ENCODE measurements at regions not wholly inside any gene's neighbourhood (a gene's known extent, or its start where the extent isn't known, plus 50 kb on each side); places are given as distances from the start of the nearest gene placed in this dataset.

DNA sequence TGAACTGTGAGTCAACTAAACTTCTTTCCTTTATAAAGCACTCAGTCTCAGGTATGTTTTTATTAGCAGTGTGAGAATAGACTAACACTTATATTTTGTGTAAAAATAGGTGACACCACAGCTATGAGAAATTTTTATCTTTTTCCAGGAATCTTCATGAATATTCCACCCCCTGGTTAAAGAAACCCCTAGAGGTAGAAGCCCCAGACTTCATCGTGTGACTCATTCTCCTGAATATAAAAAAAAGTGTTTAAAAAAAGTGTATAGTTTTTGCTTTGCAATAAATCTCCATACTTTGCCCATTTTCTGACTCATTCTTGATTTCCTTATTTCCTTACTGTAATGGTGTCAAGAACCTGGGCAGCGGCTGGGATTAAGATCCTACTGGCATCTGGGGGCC is 667.6 kb upstream of the CELF2 start:
- Mint-ChIP-seq H3K27ac (no peak overlapping the region), H3K4me3 (no peak overlapping the region), H3K36me3 (no peaks in the 10 kb centered on the region), H3K27me3 (no peaks in the 10 kb centered on the region), H3K4me1 (no peaks in the 10 kb centered on the region), H3K9me3 (no peaks in the 10 kb centered on the region)
- no peak for DNase-seq (ENCODE audit: low spot score in 2 of 2)
- ATAC-seq (ENCODE audit: low read depth) = no peak

DNA sequence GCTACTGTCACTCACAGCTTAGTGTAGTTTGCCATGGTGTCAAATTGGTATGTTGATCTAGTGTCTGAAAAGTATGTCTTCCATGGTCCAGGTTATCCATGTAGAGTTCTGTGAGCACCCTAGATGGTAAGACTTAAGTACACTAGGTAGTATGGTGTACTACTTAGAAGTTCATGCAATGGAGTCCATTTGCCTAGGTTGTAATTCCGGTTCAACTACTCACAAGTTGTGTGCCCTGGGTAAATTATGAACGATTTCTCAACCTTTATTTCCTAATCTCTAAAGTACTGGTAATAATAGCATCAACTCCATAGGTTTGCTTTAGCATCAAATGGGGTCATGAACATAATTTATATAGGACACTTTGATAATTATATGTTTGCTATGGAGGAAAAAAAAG is 666.2 kb upstream of the CELF2 start:
- no peak overlapping the region for H3K4me3 Mint-ChIP-seq
- ATAC-seq (ENCODE audit: low read depth) = no peak
- no peaks in the 10 kb centered on the region for H3K36me3 Mint-ChIP-seq
- no peaks in the 10 kb centered on the region for H3K4me1 Mint-ChIP-seq
- H3K27me3 Mint-ChIP-seq = no peaks in the 10 kb centered on the region
- no peaks in the 10 kb centered on the region for H3K9me3 Mint-ChIP-seq
- DNase-seq (ENCODE audit: low spot score in 2 of 2) = no peak
- H3K27ac Mint-ChIP-seq = no peak overlapping the region

DNA sequence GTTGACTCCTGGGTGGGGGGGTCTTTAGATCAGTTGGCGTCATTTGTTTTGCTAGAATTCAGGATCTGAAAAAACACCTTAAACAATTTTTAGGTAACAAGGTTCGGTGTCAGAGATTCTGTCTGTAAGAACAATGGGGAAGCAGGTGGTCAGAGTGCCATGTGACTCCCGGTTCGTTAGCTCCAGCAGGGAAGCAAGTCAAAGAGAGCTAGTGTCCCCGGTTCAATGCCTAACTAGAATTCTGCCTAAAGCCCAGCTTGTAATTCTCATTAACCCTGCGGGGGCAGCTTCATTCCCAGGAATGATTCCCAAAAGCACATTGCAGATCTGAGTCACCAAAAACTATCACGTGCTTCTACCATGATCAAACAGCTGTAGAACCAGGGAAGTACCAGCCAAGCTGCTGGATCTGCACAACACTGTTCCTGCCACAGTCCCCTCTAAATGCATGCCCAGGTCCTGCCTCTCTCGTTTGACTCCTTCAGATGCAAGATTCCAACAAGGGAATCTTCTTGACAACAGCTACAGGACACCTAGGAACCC is 664.3 kb upstream of the CELF2 start:
- Mint-ChIP-seq H3K36me3 (no peaks in the 10 kb centered on the region), H3K4me3 (no peak overlapping the region), H3K27ac (no peak overlapping the region), H3K9me3 (no peaks in the 10 kb centered on the region), H3K27me3 (no peaks in the 10 kb centered on the region), H3K4me1 (no peaks in the 10 kb centered on the region)
- ATAC-seq (ENCODE audit: low read depth) = no peak
- no peak for DNase-seq (ENCODE audit: low spot score in 2 of 2)

DNA sequence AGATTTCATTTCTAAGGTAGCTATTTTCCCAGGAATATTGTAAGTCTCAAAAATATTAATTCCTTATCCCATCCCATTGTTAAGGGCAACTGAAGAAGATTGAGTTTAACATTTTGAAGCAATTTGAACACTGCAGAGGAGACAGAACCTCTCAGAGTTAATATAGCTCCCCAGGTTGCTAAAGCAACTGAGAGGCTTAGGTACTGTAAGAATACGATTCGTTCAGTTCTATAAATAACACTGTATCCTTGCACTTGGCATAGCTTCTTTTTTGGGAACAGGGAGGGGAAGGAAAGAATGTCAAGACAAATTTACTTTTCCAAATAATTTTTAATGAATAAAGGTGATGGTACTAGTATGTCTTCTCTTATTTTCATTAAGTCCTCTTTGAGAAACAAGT is 658.4 kb upstream of the CELF2 start:
- Mint-ChIP-seq H3K27me3 (no peaks in the 10 kb centered on the region), H3K36me3 (no peaks in the 10 kb centered on the region), H3K9me3 (no peaks in the 10 kb centered on the region), H3K27ac (no peak overlapping the region), H3K4me1 (peaks cover 2% of the 10 kb centered on the region), H3K4me3 (no peak overlapping the region)
- DNase-seq (ENCODE audit: low spot score in 2 of 2) (no peak), ATAC-seq (ENCODE audit: low read depth) (no peak)

DNA sequence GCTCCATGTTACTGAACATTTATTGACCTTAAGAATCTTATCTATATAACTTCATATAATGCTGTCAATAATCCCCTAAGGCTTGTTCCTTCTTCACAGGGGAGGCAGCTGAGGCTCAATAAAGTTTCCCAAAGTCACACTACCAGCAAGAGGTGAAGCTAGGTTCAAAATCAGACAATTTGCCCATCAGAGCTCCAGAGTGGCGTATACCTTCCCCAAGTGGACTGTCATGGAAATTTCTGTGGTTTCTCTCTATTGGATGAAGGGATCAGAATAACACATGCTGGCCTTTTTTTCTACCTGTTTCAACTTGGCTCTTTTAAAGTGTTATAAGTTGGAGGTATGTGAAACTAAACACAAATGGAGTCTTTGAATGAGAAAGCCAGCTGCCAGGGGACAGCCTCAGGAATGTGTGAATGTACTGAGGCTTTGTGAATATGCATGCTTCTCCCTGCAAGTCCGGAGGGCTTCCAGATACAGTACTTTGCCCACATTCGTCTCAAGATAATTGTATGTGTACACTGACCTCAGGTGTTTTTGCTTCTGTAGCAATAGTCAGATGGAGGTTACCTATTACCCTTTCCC is 656.3 kb upstream of the CELF2 start:
- Mint-ChIP-seq H3K27ac (no peak overlapping the region), H3K27me3 (no peaks in the 10 kb centered on the region)

DNA sequence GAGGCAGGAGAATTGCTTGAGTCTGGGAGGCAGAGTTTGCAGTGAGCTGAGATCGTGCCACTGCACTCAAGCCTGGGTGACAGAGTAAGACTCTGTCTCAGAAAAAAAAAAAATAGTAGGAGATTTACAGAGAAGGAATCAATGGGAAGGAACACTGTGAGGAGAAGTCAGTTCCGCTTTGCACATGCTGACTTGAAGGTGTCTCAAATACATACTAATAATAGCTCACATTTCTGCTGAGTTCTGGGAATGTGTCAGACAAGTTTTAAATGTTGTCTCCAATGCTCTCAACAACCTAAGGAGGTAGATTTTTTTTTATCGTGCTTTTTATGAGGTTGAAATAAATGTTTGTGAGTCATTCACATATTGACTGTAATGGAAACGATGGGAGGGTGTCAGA is 654.9 kb upstream of the CELF2 start:
- no peak for DNase-seq (ENCODE audit: low spot score in 2 of 2)
- Mint-ChIP-seq H3K36me3 (no peaks in the 10 kb centered on the region), H3K9me3 (no peaks in the 10 kb centered on the region), H3K4me1 (peaks cover 2% of the 10 kb centered on the region), H3K4me3 (no peak overlapping the region), H3K27ac (no peak overlapping the region), H3K27me3 (peaks cover 2% of the 10 kb centered on the region)
- no peak for ATAC-seq (ENCODE audit: low read depth)

More for the DNA sequence above, 656.3 kb upstream of the CELF2 start:
- no peaks in the 10 kb centered on the region for H3K9me3 Mint-ChIP-seq
- ATAC-seq (ENCODE audit: low read depth) = no peak
- no peak overlapping the region for H3K4me3 Mint-ChIP-seq
- DNase-seq (ENCODE audit: low spot score in 2 of 2) = no peak
- H3K36me3 Mint-ChIP-seq = no peaks in the 10 kb centered on the region
- peaks cover 2% of the 10 kb centered on the region for H3K4me1 Mint-ChIP-seq

DNA sequence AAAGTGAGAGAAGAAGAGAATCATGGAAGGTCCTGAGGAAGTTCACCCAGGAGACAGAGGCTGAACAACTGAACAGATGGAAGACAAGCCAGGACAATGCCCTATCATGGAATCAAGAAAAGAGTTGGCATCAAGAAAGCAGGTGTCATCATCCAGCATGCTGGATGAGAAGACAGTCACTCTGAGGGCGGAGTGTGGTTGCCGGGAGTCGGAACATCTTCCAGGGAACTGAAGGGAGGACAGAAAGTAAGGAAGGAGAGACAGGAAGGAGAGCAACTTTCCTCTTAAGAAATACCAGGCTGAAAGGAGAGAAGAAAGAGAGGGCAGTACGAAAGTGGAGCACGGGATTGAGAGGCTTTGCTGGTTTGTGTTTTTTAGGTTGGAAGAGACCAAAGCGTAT is 654.5 kb upstream of the CELF2 start:
- Mint-ChIP-seq H3K36me3 (no peaks in the 10 kb centered on the region), H3K27me3 (peaks cover 2% of the 10 kb centered on the region), H3K4me3 (no peak overlapping the region), H3K27ac (no peak overlapping the region), H3K4me1 (peaks cover 2% of the 10 kb centered on the region), H3K9me3 (no peaks in the 10 kb centered on the region)
- DNase-seq (ENCODE audit: low spot score in 2 of 2) = no peak
- no peak for ATAC-seq (ENCODE audit: low read depth)

DNA sequence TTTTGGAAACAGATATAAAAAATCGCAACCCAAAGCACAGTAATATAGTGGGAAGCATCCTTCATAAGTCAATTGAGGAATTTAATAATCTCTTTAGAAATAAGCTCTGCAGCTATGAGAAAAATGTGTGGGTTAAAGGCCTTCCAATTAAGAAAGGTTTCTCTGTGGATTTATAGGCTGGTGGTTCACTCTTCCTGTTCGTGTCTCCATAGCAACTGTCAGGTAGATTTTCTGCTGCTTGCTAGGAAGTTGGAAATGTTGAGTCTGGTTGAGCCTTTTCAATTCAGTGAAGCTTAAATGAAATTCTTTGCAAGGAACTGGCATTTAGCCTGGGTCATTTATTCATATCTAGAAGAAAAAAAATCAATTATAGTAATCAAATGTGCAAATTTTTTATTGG is 652.8 kb upstream of the CELF2 start:
- Mint-ChIP-seq H3K4me3 (no peak overlapping the region), H3K36me3 (no peaks in the 10 kb centered on the region), H3K9me3 (no peaks in the 10 kb centered on the region), H3K27ac (no peak overlapping the region), H3K27me3 (peaks cover 2% of the 10 kb centered on the region), H3K4me1 (peaks cover 2% of the 10 kb centered on the region)
- DNase-seq (ENCODE audit: low spot score in 2 of 2) = no peak
- ATAC-seq (ENCODE audit: low read depth) = no peak

DNA sequence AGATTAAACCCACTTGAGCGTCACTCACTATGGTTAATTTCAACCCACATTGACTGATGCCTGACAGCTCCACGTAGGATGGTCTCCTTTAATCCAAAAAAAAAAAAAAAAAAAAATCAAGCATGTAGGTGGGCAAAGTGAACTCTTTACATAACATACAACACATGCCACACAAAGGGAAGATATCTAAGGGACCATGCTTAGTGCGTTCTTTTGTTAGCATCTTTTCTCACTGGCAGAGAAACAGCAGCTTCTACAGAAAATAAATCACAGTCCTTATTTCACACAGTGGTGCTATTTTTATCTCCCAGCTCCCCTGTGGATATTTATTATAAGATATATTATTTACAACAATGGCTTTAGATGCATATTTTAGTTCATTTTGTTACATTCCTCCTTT is 652.0 kb upstream of the CELF2 start:
- no peak overlapping the region for H3K4me3 Mint-ChIP-seq
- H3K9me3 Mint-ChIP-seq = no peaks in the 10 kb centered on the region
- H3K27ac Mint-ChIP-seq = no peak overlapping the region
- DNase-seq (ENCODE audit: low spot score in 2 of 2) (no peak), ATAC-seq (ENCODE audit: low read depth) (no peak)
- H3K36me3 Mint-ChIP-seq = no peaks in the 10 kb centered on the region
- no peaks in the 10 kb centered on the region for H3K4me1 Mint-ChIP-seq
- peaks cover 2% of the 10 kb centered on the region for H3K27me3 Mint-ChIP-seq

DNA sequence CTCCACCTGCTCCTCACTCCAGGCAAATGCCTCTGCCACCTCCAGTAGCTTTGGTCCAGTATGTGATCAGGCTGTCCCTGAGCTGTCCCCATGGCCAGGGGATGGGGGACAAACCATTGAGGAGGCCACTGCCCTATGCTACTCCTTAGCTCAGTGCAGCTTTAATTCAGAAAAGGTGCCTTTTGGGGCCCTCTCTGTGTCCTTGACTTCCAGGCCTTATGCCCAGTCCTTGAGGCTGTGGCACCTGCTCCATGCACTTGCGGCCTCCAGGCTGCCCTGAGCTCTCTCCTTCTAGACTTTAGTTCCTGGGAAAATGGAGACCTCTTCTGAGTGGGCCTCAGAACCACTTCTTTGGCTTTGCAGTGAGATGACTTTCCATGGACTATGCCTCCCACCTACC is 650.8 kb upstream of the CELF2 start:
- Mint-ChIP-seq H3K27ac (no peak overlapping the region), H3K4me1 (no peaks in the 10 kb centered on the region), H3K36me3 (no peaks in the 10 kb centered on the region), H3K9me3 (no peaks in the 10 kb centered on the region), H3K4me3 (no peak overlapping the region), H3K27me3 (peaks cover 2% of the 10 kb centered on the region)
- ATAC-seq (ENCODE audit: low read depth) = no peak
- no peak for DNase-seq (ENCODE audit: low spot score in 2 of 2)

DNA sequence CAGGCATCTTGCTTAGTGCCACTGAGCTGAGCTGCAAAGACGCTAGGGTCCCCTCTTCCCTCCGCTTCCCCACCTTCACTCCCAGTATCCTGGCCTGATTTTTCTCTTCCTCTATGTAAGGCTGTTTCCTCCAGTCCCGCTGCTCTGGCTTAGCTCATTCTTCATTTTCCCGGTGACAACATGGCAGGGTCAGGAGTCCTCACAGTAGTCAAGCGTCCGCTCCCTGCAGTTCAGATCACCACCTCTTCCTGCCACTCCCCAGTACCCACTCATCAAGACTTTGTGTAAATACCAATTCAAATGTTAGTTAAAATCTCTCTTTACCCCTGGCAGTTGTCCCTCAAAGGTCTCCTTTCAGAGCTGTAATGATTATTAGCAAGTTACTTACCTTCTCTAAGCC is 650.4 kb upstream of the CELF2 start:
- no peaks in the 10 kb centered on the region for H3K9me3 Mint-ChIP-seq
- H3K36me3 Mint-ChIP-seq = no peaks in the 10 kb centered on the region
- no peak for ATAC-seq (ENCODE audit: low read depth)
- DNase-seq (ENCODE audit: low spot score in 2 of 2) = no peak
- H3K4me3 Mint-ChIP-seq = no peak overlapping the region
- H3K4me1 Mint-ChIP-seq = no peaks in the 10 kb centered on the region
- peaks cover 2% of the 10 kb centered on the region for H3K27me3 Mint-ChIP-seq
- H3K27ac Mint-ChIP-seq = no peak overlapping the region

DNA sequence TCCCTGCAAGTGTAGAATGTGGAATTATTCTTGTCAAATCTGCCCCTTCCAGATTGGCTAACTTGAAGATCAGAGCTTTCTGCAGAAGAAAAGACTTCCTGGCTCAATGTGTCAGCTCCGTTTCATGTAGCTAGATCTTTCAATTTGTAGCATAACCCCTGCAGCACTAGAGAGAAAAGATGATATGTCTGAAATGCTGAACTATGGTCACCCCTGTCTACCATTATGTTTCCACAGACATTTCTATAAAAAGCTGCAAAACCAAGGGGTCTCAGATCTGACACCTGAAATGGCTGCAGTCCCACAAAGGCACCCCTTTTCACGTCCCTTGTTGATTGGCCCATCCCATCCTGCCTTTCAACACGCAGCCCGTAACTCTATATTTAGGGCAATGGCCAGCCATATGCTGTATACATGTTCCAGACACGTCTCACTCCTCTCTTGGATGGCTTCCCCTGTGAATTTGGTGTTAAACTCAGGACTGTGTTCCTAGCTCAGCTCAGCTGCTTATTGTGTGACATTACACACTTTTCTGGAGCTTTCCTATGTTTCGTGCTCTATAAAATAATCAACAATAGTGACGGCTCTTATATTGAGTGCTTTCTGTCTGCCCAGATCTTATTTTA is 648.6 kb upstream of the CELF2 start:
- Mint-ChIP-seq H3K36me3 (peaks cover 2% of the 10 kb centered on the region), H3K4me1 (no peaks in the 10 kb centered on the region), H3K9me3 (peaks cover 4% of the 10 kb centered on the region)

DNA sequence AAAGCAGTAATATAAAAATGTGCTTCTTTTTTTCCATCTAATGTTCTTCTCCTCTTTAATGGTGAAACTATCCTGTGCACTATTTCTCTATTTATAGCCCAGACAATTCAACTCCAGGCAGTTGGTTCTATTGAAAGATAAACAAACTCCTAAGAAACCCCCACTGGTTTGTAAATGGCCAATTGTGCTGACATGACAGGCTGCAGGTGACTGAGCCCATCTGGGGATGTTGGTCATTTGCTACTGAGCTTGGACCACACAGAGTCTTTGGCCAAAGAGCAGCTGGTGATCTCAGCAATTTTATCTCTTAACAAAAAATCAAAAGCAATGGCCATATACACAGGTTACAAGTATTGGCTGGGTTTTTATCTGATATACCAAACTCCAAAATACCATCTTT is 631.8 kb upstream of the CELF2 start:
- no peak for DNase-seq (ENCODE audit: low spot score in 2 of 2)
- no peaks in the 10 kb centered on the region for H3K27me3 Mint-ChIP-seq
- H3K4me1 Mint-ChIP-seq = no peaks in the 10 kb centered on the region
- no peaks in the 10 kb centered on the region for H3K36me3 Mint-ChIP-seq
- H3K4me3 Mint-ChIP-seq = no peak overlapping the region
- ATAC-seq (ENCODE audit: low read depth) = no peak
- no peak overlapping the region for H3K27ac Mint-ChIP-seq
- peaks cover 1% of the 10 kb centered on the region for H3K9me3 Mint-ChIP-seq

More for the DNA sequence above, 648.6 kb upstream of the CELF2 start:
- Mint-ChIP-seq H3K27ac (no peak overlapping the region), H3K4me3 (no peak overlapping the region), H3K27me3 (peaks cover 2% of the 10 kb centered on the region)
- ATAC-seq (ENCODE audit: low read depth) (no peak), DNase-seq (ENCODE audit: low spot score in 2 of 2) (no peak)

DNA sequence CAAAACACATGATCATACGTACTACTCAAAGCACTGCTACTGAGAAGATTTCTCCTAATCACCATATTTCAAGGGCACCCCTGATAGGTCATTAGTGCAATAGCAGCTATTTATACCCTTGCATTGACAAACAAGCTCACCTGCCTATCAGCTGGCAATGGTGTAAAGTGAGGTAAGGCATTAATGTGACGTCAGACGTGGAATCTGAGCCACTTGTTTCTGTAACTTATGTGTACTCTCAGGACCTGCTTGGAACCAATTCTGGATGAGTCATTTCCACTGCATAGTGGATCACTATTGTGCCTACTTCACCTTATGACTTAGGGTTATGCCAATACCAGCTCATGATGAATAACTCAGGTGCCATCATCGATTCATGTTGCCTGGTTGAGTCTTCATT is 628.5 kb upstream of the CELF2 start:
- no peak overlapping the region for H3K4me3 Mint-ChIP-seq
- H3K27me3 Mint-ChIP-seq = peaks cover 2% of the 10 kb centered on the region
- H3K27ac Mint-ChIP-seq = no peak overlapping the region
- no peaks in the 10 kb centered on the region for H3K36me3 Mint-ChIP-seq
- no peaks in the 10 kb centered on the region for H3K9me3 Mint-ChIP-seq
- H3K4me1 Mint-ChIP-seq = no peaks in the 10 kb centered on the region
- no peak for DNase-seq (ENCODE audit: low spot score in 2 of 2)
- no peak for ATAC-seq (ENCODE audit: low read depth)

DNA sequence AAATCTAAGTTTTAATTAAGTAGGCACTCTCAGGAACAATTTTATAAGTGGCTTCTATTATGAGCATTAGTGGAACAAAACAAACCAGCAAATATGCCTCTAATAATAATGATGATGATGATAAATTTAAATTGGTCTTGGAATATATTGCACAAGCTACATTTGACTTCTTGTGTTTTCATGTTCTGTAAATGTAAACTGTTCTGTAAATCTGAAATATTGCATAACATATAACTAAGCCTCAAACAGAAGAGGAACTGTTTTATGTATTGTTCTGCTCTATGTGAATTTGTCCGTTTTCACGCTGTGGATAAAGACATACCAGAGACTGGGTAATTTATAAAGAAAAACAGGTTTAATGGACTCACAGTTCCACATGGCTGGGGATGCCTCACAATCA is 625.2 kb upstream of the CELF2 start:
- Mint-ChIP-seq H3K9me3 (no peaks in the 10 kb centered on the region), H3K4me3 (no peak overlapping the region), H3K27ac (no peak overlapping the region), H3K36me3 (no peaks in the 10 kb centered on the region), H3K4me1 (no peaks in the 10 kb centered on the region), H3K27me3 (peaks cover 2% of the 10 kb centered on the region)
- no peak for ATAC-seq (ENCODE audit: low read depth)
- DNase-seq (ENCODE audit: low spot score in 2 of 2) = no peak

Data from memory B cell (primary cell).